WTC11 (cell line): ENCODE measurements at regions not wholly inside any gene's neighbourhood (a gene's known extent, or its start where the extent isn't known, plus 50 kb on each side); places are given as distances from the start of the nearest gene placed in this dataset.

Source experiments
- CTCF ChIP-seq: fragments of 200-600 bp; IDR thresholded peaks from 2 replicates; pipeline ENCODE4 v1.8.0; 2022; ENCODE audit warnings: antibody characterized with exemption
- FOXP1 ChIP-seq: sonication (generic); formaldehyde crosslinking; IDR thresholded peaks from 2 replicates; pipeline ENCODE4 v1.8.0; 2022; ENCODE audit warnings: missing genetic modification reagents, mild to moderate bottlenecking, moderate library complexity, borderline replicate concordance
- MAX ChIP-seq: sonication (generic); formaldehyde crosslinking; IDR thresholded peaks from 2 replicates; pipeline ENCODE4 v1.8.0; 2022; ENCODE audit warnings: mild to moderate bottlenecking, missing genetic modification reagents

GRCh38 chr18:22336406-22336805, 81.3 kb downstream of the CTAGE1 start:
- TF ChIP-seq MAX (CRISPR knock-in tag) (no peak), FOXP1 (CRISPR knock-in tag) (no peak), CTCF (no peak)
